GM11168 (cell line): ENCODE measurements at regions not wholly inside any gene's neighbourhood (a gene's known extent, or its start where the extent isn't known, plus 50 kb on each side); places are given as distances from the start of the nearest gene placed in this dataset.

Experiments
- in situ Hi-C: fragments of 300-500 bp; cut with MboI; formaldehyde crosslinking; loops from one replicate; pipeline ENCODE4 v1.12.0; 2022; ENCODE audit warnings: low sequenced_read_pairs; ENCODE audit not compliant: unreplicated experiment

- in situ Hi-C loops, result no loop called here
These were observed 275.3 kb downstream of the TLE4 start for GRCh38 chr9:79847074-79847473.

GRCh38 chr9:79829566-79830302, 258.0 kb downstream of the TLE4 start:
- in situ Hi-C loops, result no loop called here

DNA sequence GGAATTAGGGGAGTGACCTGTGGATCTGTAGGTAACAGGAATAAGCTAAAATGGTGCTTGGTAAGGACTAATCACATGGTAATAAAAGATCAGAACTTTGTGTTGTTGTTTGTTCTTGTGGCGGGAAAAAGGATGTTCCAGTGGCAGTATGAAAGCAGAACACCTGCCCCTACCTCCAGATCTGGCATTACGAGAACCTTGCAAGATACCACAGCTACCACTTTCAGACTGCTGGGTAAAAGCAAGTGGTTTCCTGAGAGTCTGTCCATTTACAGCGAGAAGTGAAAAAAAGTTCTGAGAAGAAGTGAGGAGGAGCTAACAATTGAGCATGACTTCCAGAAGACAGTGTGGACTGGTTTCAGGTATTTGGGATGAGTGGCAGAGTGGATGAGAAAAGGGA, 252.5 kb downstream of the TLE4 start:
- in situ Hi-C loops, result no loop called here

DNA sequence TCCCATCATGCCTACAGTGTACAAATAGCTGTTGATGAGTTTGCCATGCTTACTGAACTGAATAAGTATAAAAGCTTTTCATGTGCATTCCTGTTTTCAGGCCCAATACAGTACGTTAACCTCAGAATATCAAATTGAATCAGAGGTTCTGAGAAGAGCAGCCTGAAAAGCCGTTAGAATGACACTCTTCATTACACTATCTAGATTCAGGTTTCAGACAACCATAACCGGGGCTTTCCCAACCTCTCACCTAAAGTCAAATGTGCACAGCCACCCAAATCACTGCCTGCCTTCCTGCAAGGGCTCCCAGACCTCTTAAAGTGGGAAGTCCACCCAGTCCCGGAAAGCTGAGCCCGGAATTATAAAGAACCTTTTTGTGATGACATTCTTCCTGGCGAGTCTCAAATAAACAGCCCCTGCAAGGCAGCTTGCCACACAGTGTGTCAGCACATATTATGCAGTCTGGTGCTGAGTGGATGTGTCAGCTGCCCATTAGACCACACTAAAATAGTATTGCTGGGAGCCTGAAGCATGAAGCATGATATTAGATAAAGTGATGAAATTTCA, 245.8 kb downstream of the TLE4 start:
- in situ Hi-C loops, result no loop called here

GRCh38 chr9:79813258-79813638, 241.5 kb downstream of the TLE4 start:
- in situ Hi-C loops, result no loop called here

DNA sequence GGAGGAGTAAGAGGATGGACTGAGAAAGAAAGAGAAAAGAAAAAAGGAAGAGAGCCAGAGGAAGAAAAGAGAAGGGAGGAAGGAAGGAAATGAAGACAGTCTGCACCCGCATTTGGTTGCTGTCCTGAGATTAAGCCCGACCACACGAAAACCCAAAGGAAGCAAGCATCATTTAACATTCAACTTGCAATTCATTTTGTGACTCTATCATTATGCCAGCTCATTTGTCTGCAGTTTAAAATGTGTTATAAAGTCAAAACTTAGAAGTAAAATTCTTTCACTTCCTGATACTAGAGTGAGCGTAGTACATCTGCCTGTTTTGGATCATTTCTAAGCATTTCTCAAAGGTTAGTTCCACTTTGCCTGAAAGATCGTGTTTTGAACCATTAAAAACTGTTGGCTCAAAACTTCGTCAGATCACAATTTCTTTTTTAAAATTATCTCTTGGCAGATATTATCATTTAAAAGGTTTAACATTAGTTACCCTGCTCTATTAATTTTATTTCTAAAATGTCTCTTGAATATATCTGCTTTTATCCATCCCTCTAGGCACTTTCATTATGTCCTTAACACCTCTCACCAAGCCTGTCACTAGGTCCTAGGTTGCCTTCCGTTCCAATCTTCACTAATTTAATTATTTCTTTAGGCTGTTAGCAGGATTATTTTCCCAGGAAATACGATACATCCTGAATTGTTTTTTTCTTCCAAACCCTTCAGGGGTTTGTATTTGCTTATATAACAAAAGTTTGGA, 240.9 kb downstream of the TLE4 start:
- in situ Hi-C loops, result no loop called here

GRCh38 chr9:79812099-79812498, 240.3 kb downstream of the TLE4 start:
- in situ Hi-C loops, result no loop called here

- in situ Hi-C loops, result no loop called here
These were observed 238.2 kb downstream of the TLE4 start for GRCh38 chr9:79809931-79810330.

DNA sequence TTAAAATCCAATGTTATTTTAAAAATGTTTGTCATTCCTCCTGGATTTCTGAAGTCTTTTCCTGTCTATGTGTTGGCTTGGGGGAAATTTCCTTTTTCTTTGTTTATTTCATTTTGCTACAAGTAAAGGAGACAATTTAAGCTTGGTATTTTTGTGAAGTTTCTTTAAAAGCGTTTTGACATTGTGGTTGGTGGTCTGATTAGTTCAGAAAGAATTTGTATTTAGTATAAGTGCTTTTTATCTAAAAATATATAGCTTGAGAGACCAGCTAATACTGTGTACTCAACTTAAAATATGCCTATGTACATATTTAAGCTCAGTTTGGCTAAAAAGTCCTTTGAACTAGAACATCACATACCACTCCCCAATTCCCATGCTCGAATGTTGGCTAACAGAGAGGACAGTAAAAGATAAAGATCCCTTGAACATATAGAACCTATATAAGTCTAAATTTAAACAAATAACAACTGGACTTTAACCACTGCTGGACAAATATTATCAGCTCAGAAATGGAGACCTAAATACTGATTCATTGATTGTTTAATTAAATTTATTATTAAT, 237.6 kb downstream of the TLE4 start:
- in situ Hi-C loops, result no loop called here

- in situ Hi-C loops, result no loop called here
These were observed 236.2 kb downstream of the TLE4 start for GRCh38 chr9:79807971-79808370.

- in situ Hi-C loops, result no loop called here
These were observed 234.3 kb downstream of the TLE4 start for GRCh38 chr9:79806086-79806485.

GRCh38 chr9:79801459-79801858, 229.7 kb downstream of the TLE4 start:
- in situ Hi-C loops, result no loop called here

DNA sequence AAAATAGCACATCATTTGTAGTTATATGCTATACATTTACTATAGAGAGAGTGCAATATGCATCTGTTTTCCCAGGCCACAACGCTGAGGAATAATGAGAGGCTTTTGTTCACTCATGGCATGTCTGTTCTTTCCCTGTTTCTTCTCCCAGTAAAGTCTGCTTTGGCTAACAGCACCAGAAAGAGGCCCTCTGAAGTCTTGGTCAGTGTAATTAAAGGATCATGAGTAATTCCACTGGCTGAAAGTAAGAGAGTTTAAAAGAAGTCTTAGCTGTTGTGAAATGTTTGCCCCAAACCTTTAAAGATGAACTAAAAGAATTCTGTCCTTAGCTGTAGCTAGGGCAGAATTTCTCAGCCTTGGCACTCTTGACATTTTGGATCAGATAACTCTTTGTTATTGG, 228.8 kb downstream of the TLE4 start:
- in situ Hi-C loops, result no loop called here

DNA sequence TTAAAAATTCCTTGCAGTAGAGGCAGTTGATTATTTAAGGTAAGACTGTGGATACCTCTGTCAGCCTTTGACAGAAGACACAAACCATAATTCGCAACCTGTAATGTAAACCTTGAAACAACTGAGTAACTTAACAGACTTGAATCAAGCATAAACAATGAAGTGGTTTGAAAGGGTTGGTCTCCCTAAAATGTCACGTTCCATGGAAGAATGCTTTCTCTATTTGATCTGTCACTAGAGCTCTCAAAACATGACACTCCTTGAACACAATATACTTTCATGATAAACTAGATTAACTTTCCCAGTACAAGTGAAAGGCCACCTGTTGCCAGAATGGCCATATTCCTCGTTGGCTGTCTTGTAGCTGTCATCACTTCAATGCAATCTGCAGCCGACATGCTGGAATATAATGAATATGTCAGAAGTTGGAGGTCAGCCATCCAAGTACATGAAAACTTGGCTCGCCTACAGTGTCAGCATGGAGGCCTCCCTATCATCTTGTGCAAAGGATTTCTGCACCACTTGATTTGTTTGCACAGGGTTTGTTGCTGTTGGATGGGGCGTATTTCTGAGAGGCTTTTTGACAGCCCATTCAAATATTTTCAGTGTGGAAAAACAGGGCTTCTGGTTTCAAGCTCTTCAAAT, 228.0 kb downstream of the TLE4 start:
- in situ Hi-C loops, result no loop called here

- in situ Hi-C loops, result no loop called here
These were observed 226.7 kb downstream of the TLE4 start for GRCh38 chr9:79798450-79798849.

- in situ Hi-C loops, result no loop called here
These were observed 224.6 kb downstream of the TLE4 start for GRCh38 chr9:79796411-79796810.

DNA sequence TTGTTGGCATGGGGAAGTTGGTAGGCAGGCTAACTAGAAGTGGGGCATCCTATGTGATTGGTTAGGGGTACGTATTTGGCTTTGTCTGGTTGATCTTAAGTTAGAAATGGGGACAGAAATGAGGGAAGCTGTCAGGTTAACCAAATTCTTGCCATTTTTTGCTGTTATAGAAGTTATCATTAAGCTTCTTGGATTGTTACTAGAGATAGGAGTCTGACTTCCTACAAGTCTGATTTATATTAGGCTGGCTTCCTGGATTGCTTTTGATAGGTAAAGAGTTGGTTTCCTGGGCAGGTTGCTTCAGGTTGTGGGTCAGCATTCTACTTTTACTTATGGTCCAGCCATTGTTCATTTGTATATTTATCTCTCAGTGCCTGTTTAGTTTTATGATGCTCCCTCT, 216.9 kb downstream of the TLE4 start:
- in situ Hi-C loops, result no loop called here

- in situ Hi-C loops, result no loop called here
These were observed 209.5 kb downstream of the TLE4 start for GRCh38 chr9:79781263-79781662.

DNA sequence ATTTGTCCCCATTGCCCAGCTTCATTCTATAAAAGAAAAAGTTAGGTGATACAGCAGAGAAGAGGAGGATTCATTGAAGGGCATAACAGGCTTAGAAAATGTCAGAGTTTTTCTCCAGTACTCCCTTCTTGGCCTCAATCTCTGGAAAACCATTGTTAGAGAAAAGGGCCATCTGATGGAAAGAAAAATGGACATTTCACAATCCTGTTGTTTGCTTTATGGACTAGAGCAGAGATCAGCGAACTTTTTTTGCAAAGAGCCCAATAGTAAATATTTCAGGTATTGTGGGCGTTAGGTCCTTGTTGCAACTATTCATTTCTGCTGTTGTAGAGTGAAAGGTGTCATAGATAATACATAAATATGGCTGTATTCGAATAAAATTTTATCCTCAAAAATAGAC, 208.8 kb downstream of the TLE4 start:
- in situ Hi-C loops, result no loop called here

DNA sequence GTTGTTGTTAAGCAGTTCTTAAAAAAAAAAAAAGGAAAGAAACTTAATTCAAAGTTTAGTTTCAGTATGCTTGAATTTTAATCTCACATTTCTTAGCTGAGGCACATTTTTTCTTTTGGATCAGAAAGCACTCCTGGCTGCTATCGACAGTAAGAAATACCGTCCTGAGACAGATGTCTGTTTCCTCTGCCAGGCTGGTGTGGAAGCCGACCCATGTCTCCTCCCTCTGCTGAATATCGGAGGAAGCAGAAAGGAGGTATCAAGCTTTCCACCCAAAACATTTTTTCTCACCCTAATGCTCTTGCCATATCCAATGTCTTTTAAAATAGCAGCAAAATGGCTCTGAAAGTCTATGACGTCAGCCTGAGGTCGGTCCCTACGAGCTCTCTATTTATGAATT, 208.1 kb downstream of the TLE4 start:
- in situ Hi-C loops, result no loop called here

GRCh38 chr9:79778581-79778980, 206.8 kb downstream of the TLE4 start:
- in situ Hi-C loops, result no loop called here
